SK-N-SH (cell line): ENCODE measurements at regions not wholly inside any gene's neighbourhood (a gene's known extent, or its start where the extent isn't known, plus 50 kb on each side); places are given as distances from the start of the nearest gene placed in this dataset.

Experiments used
- CTCF ChIA-PET: fragments of 300-600, 350-600 bp; formaldehyde crosslinking; extraction: SDS; loops from one replicate; lab custom pipeline; 2021; lab: Yijun Ruan, JAX
- POLR2A ChIA-PET: fragments of 350-600 bp; sonication (Branson Sonifier 250); formaldehyde crosslinking; extraction: SDS; loops from one replicate; lab custom pipeline; 2020; ENCODE audit warnings: antibody characterized with exemption, inconsistent platforms; lab: Yijun Ruan, JAX
- DNase-seq: peaks from one replicate; pipeline ENCODE4 v3.0.0; 2012
- H2AFZ ChIP-seq: fragments of 200-600 bp; sonication (generic); 2 replicates; pipeline ENCODE4 v1.8.1; 2016; ENCODE audit warnings: antibody characterized with exemption, mild to moderate bottlenecking, low read depth
- H3F3A ChIP-seq: fragments of 200-600 bp; sonication (generic); replicated peaks from 2 replicates; pipeline ENCODE3; 2016; ENCODE audit warnings: antibody characterized with exemption, mild to moderate bottlenecking; ENCODE audit not compliant: insufficient read depth
- H3K27ac ChIP-seq, 2 experiments: fragments of 200-500 bp in 1 of 2; fragments of 200-600 bp in 1 of 2; sonication (Bioruptor generic) in 1 of 2; sonication (generic), shearing (Covaris generic) in 1 of 2; 2 replicates each; pipeline versions ENCODE4 v1.5.1 to v1.6.1; 2014 to 2016; ENCODE audit warnings: low read depth in 2 of 2, inconsistent platforms in 1 of 2, low read length in 1 of 2, mild to moderate bottlenecking in 1 of 2, mixed read lengths in 1 of 2
- H3K27me3 ChIP-seq: fragments of 200-600 bp; sonication (generic), shearing (Covaris generic); 2 replicates; pipeline ENCODE4 v1.6.1; 2016; ENCODE audit warnings: mixed run types; ENCODE audit not compliant: insufficient read depth
- H3K36me3 ChIP-seq, 2 experiments: fragments of 200-500 bp in 1 of 2; fragments of 200-600 bp in 1 of 2; sonication (Bioruptor generic) in 1 of 2; sonication (generic) in 1 of 2; replicated peaks in 1 of 2; 2 replicates each; pipeline versions ENCODE3 to v1.5.1; 2014 to 2016; ENCODE audit warnings: low read length in 1 of 2, mild to moderate bottlenecking in 1 of 2; ENCODE audit not compliant: insufficient read depth in 2 of 2, control insufficient read depth in 1 of 2
- H3K4me1 ChIP-seq, 2 experiments: fragments of 200-500 bp in 1 of 2; fragments of 200-600 bp in 1 of 2; sonication (Bioruptor generic) in 1 of 2; sonication (generic), shearing (Covaris generic) in 1 of 2; 2 replicates each; pipeline versions ENCODE4 v1.5.1 to v1.6.1; 2014 to 2016; ENCODE audit warnings: low read depth in 1 of 2, low read length in 1 of 2, mixed run types in 1 of 2; ENCODE audit not compliant: insufficient read depth in 2 of 2, control insufficient read depth in 1 of 2
- H3K4me2 ChIP-seq: fragments of 200-600 bp; sonication (generic), shearing (Covaris generic); 2 replicates; pipeline ENCODE4 v1.6.1; 2017; ENCODE audit warnings: mixed run types
- H3K4me3 ChIP-seq, 2 experiments: fragments of 200-500 bp in 1 of 2; fragments of 200-600 bp in 1 of 2; sonication (Bioruptor generic) in 1 of 2; sonication (generic), shearing (Covaris generic) in 1 of 2; 2 replicates each; pipeline versions ENCODE4 v1.5.1 to v1.8.1; 2014 to 2016; ENCODE audit warnings: low read depth in 2 of 2, inconsistent platforms in 1 of 2, low read length in 1 of 2, mild to moderate bottlenecking in 1 of 2, mixed read lengths in 1 of 2, moderate library complexity in 1 of 2
- H3K79me2 ChIP-seq: fragments of 200-600 bp; sonication (generic); 2 replicates; pipeline ENCODE4 v1.8.1; 2017; ENCODE audit warnings: mild to moderate bottlenecking; ENCODE audit not compliant: insufficient read depth
- H3K9ac ChIP-seq: fragments of 200-600 bp; sonication (generic); 2 replicates; pipeline ENCODE4 v1.6.1; 2017; ENCODE audit warnings: mixed run types
- H3K9me2 ChIP-seq: fragments of 200-600 bp; sonication (generic); 2 replicates; pipeline ENCODE4 v1.6.1; 2017; ENCODE audit warnings: mixed run types
- H3K9me3 ChIP-seq: fragments of 200-600 bp; sonication (generic); 2 replicates; pipeline ENCODE4 v1.6.1; 2017; ENCODE audit warnings: mixed run types, mild to moderate bottlenecking, moderate library complexity
- H4K20me1 ChIP-seq: fragments of 200-600 bp; sonication (generic); 2 replicates; pipeline ENCODE4 v1.6.1; 2017; ENCODE audit warnings: mild to moderate bottlenecking, mixed run types; ENCODE audit not compliant: insufficient read depth
- CHD2 ChIP-seq: fragments of 150-350 bp; IDR thresholded peaks from 2 replicates; pipeline ENCODE4 v1.6.1; 2018; ENCODE audit warnings: low read length; ENCODE audit not compliant: partially characterized antibody
- EP300 ChIP-seq, 2 experiments: IDR thresholded peaks; 2 replicates each; pipeline versions ENCODE4 v1.4.0 to v1.6.1; 2012; ENCODE audit warnings: borderline replicate concordance in 1 of 2, low read depth in 1 of 2, low read length in 1 of 2
- EZH2phosphoT487 ChIP-seq: fragments of 200-600 bp; sonication (generic); IDR thresholded peaks from 2 replicates; pipeline ENCODE4 v1.6.1; 2017; ENCODE audit warnings: low read depth, mixed run types, mild to moderate bottlenecking, antibody characterized with exemption, moderate library complexity, borderline replicate concordance
- FOXM1 ChIP-seq: IDR thresholded peaks from 2 replicates; pipeline ENCODE4 v1.4.0; 2012; ENCODE audit warnings: low read depth, mild to moderate bottlenecking
- IRF3 ChIP-seq: fragments of 150-350 bp; IDR thresholded peaks from 2 replicates; pipeline ENCODE4 v1.6.1; 2016; ENCODE audit warnings: mild to moderate bottlenecking, low read depth, low read length
- MEF2A ChIP-seq: IDR thresholded peaks from 2 replicates; pipeline ENCODE4 v1.4.0; 2012; ENCODE audit warnings: low read depth, borderline replicate concordance
- MXI1 ChIP-seq: IDR thresholded peaks from 2 replicates; pipeline ENCODE4 v1.6.1; 2012; ENCODE audit warnings: mild to moderate bottlenecking, low read depth, low read length, improper control_type of control experiment
- NFIC ChIP-seq: IDR thresholded peaks from 2 replicates; pipeline ENCODE4 v1.4.0; 2012; ENCODE audit warnings: borderline replicate concordance
- POLR2AphosphoS5 ChIP-seq: IDR thresholded peaks from 2 replicates; pipeline ENCODE4 v1.6.1; 2012; ENCODE audit warnings: low read depth, low read length
- RFX5 ChIP-seq: IDR thresholded peaks from 2 replicates; pipeline ENCODE4 v1.6.1; 2012; ENCODE audit warnings: mild to moderate bottlenecking, improper control_type of control experiment, low read length
- TAF1 ChIP-seq: IDR thresholded peaks from 2 replicates; pipeline ENCODE4 v1.6.1; 2012; ENCODE audit warnings: low read depth, mild to moderate bottlenecking, low read length, moderate library complexity, borderline replicate concordance
- YY1 ChIP-seq: IDR thresholded peaks from 2 replicates; pipeline ENCODE4 v1.4.0; 2012; ENCODE audit warnings: low read depth, mild to moderate bottlenecking
- TF ChIP-seq, protein P1 (sequence below): IDR thresholded peaks from 2 replicates; pipeline ENCODE4; 2012
- TF ChIP-seq, protein P2 (sequence below): IDR thresholded peaks from 2 replicates; pipeline ENCODE4 v1.4.0; 2012; ENCODE audit warnings: low read depth, borderline replicate concordance
- TF ChIP-seq, protein P3 (sequence below): fragments of 200-600 bp; sonication (generic); IDR thresholded peaks from 2 replicates; pipeline ENCODE4 v1.6.1; 2017; ENCODE audit warnings: antibody characterized with exemption, mild to moderate bottlenecking, moderate library complexity

DNA sequence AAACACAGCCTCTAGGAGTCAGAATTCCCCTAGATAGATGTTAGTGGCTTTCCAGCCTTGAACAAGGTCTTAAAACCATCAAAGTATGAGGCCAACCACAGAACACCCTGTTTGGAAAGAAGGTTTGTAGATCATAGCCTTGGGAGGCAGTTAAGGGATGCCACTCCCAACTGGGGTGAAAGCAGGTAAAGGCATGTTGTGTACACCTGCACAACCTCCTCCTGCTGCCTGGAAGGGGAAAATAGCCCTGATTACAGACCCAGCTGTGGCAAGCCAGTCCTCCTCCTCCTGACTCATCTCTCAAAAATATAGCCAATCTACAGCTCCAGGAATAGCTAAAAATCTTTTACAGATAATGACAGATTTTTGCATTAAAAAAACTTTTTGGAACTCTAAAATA, 108.1 kb downstream of the RBM43 start:
- no peaks in the 10 kb centered on the region for H3K9me2 ChIP-seq
- no peaks in the 10 kb centered on the region for H3K9me3 ChIP-seq
- no peak overlapping the region for H3K27ac ChIP-seq
- H3K9ac ChIP-seq: no peak overlapping the region
- H2AFZ ChIP-seq: no peak overlapping the region
- H3K4me3 ChIP-seq: no peak overlapping the region
- H3K4me1 ChIP-seq: peaks cover 0 to 6% of the 10 kb centered on the region in 2 experiments; a peak in 2 of 4 replicates
- H3K36me3 ChIP-seq: no peaks in the 10 kb centered on the region
- POLR2A ChIA-PET: no interaction called here
- H4K20me1 ChIP-seq: no peaks in the 10 kb centered on the region
- TF ChIP-seq, protein P1, sequence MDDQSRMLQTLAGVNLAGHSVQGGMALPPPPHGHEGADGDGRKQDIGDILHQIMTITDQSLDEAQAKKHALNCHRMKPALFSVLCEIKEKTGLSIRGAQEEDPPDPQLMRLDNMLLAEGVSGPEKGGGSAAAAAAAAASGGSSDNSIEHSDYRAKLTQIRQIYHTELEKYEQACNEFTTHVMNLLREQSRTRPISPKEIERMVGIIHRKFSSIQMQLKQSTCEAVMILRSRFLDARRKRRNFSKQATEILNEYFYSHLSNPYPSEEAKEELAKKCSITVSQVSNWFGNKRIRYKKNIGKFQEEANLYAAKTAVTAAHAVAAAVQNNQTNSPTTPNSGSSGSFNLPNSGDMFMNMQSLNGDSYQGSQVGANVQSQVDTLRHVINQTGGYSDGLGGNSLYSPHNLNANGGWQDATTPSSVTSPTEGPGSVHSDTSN: no peak
- TF ChIP-seq TAF1: no peak
- TF ChIP-seq IRF3: no peak
- no peak for TF ChIP-seq MXI1
- no peak for TF ChIP-seq MEF2A
- no peak for TF ChIP-seq RFX5
- no peak for TF ChIP-seq FOXM1
- TF ChIP-seq, protein P2, sequence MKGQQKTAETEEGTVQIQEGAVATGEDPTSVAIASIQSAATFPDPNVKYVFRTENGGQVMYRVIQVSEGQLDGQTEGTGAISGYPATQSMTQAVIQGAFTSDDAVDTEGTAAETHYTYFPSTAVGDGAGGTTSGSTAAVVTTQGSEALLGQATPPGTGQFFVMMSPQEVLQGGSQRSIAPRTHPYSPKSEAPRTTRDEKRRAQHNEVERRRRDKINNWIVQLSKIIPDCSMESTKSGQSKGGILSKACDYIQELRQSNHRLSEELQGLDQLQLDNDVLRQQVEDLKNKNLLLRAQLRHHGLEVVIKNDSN: no peak
- no peak for TF ChIP-seq POLR2AphosphoS5
- TF ChIP-seq, protein P3, sequence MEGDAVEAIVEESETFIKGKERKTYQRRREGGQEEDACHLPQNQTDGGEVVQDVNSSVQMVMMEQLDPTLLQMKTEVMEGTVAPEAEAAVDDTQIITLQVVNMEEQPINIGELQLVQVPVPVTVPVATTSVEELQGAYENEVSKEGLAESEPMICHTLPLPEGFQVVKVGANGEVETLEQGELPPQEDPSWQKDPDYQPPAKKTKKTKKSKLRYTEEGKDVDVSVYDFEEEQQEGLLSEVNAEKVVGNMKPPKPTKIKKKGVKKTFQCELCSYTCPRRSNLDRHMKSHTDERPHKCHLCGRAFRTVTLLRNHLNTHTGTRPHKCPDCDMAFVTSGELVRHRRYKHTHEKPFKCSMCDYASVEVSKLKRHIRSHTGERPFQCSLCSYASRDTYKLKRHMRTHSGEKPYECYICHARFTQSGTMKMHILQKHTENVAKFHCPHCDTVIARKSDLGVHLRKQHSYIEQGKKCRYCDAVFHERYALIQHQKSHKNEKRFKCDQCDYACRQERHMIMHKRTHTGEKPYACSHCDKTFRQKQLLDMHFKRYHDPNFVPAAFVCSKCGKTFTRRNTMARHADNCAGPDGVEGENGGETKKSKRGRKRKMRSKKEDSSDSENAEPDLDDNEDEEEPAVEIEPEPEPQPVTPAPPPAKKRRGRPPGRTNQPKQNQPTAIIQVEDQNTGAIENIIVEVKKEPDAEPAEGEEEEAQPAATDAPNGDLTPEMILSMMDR: no peak
- TF ChIP-seq EP300 (IDR thresholded peaks at IDR 0.05; ENCODE audit: borderline replicate concordance in 1 of 2, low read depth in 1 of 2, low read length in 1 of 2): no peak
- TF ChIP-seq CHD2: no peak
- TF ChIP-seq EZH2phosphoT487: no peak
- TF ChIP-seq YY1: no peak
- no peak for TF ChIP-seq NFIC
- H3F3A ChIP-seq: no peaks in the 10 kb centered on the region
- H3K4me2 ChIP-seq: no peak overlapping the region
- no peaks in the 10 kb centered on the region for H3K79me2 ChIP-seq
- no peak for DNase-seq
- CTCF ChIA-PET: no interaction called here
- no peaks in the 10 kb centered on the region for H3K27me3 ChIP-seq
